GM18505 (cell line): ENCODE measurements at regions not wholly inside any gene's neighbourhood (a gene's known extent, or its start where the extent isn't known, plus 50 kb on each side); places are given as distances from the start of the nearest gene placed in this dataset.

Experiments used
- ATAC-seq: cut with Tn5 transposase; IDR thresholded peaks from one replicate; pipeline ENCODE4 v1.9.1; 2021; ENCODE audit not compliant: unreplicated experiment
- POLR2A ChIP-seq: IDR thresholded peaks from 4 replicates; pipeline ENCODE4 v1.6.1; 2011; ENCODE audit warnings: borderline replicate concordance; ENCODE audit not compliant: insufficient read depth, insufficient read length; ENCODE audit errors: extremely low read depth

GRCh38 chr14:62308891-62309290, 546.7 kb downstream of the SNAPC1 start:
- no peak for TF ChIP-seq POLR2A
- no peak for ATAC-seq

- no peak for ATAC-seq
- no peak for TF ChIP-seq POLR2A
These were observed 551.0 kb downstream of the SNAPC1 start for GRCh38 chr14:62313212-62313611.

- ATAC-seq = no peak
- TF ChIP-seq POLR2A = no peak
These were observed 552.0 kb downstream of the SNAPC1 start for GRCh38 chr14:62314221-62314620.

GRCh38 chr14:62314871-62315270, 552.7 kb downstream of the SNAPC1 start:
- no peak for ATAC-seq
- no peak for TF ChIP-seq POLR2A

GRCh38 chr14:62315631-62316030, 553.4 kb downstream of the SNAPC1 start:
- TF ChIP-seq POLR2A = no peak
- no peak for ATAC-seq

GRCh38 chr14:62322216-62322615, 560.0 kb downstream of the SNAPC1 start:
- no peak for ATAC-seq
- TF ChIP-seq POLR2A = no peak

GRCh38 chr14:62329427-62329826, 567.2 kb downstream of the SNAPC1 start:
- no peak for ATAC-seq

GRCh38 chr14:62347562-62348011, 585.4 kb downstream of the SNAPC1 start:
- TF ChIP-seq POLR2A = no peak
- no peak for ATAC-seq

More at GRCh38 chr14:62329427-62329826, 567.2 kb downstream of the SNAPC1 start:
- no peak for TF ChIP-seq POLR2A

- TF ChIP-seq POLR2A = no peak
These were observed 595.1 kb downstream of the SNAPC1 start for GRCh38 chr14:62357362-62357761.

GRCh38 chr14:62364161-62364560, 601.9 kb downstream of the SNAPC1 start:
- no peak for ATAC-seq
- TF ChIP-seq POLR2A = no peak

More at GRCh38 chr14:62357362-62357761, 595.1 kb downstream of the SNAPC1 start:
- no peak for ATAC-seq

- no peak for TF ChIP-seq POLR2A
- no peak for ATAC-seq
These were observed 602.6 kb downstream of the SNAPC1 start for GRCh38 chr14:62364800-62365280.

- no peak for ATAC-seq
- TF ChIP-seq POLR2A = no peak
These were observed 607.8 kb downstream of the SNAPC1 start for GRCh38 chr14:62369919-62370560.

- no peak for ATAC-seq
- no peak for TF ChIP-seq POLR2A
These were observed 611.7 kb downstream of the SNAPC1 start for GRCh38 chr14:62373944-62374343.

GRCh38 chr14:62378057-62378456, 615.8 kb downstream of the SNAPC1 start:
- ATAC-seq = no peak
- no peak for TF ChIP-seq POLR2A

- no peak for ATAC-seq
- TF ChIP-seq POLR2A = no peak
These were observed 619.3 kb downstream of the SNAPC1 start for GRCh38 chr14:62381311-62382070.

- no peak for ATAC-seq
- TF ChIP-seq POLR2A = no peak
These were observed 636.1 kb downstream of the KCNH5 start for GRCh38 chr14:62409169-62409568.
